ENCODE measurements at regions not wholly inside any gene's neighbourhood (a gene's known extent, or its start where the extent isn't known, plus 50 kb on each side); places are given as distances from the start of the nearest gene placed in this dataset.
A peak's percentile ranks its signal among the peaks of the same experiment; 100 is the strongest.

GRCh38 chr14:106840258-106840657 is 1313.9 kb downstream of the TMEM121 start:
- no peak for DNase-seq (ENCODE audit: low spot score)

GRCh38 chr14:106840991-106841390 is 1314.6 kb downstream of the TMEM121 start:
- no peak for DNase-seq (ENCODE audit: low spot score)

DNA sequence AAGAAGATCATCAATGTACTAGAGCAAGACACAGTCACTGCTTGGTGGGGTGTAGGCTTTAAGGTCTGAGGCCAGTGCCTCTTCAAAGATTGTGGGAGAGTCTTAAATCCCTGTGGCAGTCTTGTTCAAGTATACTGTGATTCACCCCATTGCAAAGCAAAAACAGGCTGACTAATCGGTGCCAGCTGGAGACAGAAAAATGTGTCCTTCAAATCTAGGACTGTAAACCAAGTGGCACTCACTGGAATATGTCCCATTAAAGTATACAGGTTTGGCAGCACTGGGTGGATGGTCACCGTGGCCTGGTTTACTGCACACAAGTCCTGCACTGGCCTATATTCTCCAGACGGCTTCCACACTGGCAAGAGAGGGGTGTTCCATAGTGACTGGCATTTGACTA is 1315.3 kb downstream of the TMEM121 start:
- DNase-seq (ENCODE audit: low spot score): no peak

- DNase-seq (ENCODE audit: low spot score): peak; percentile 53
These were observed 1316.3 kb downstream of the TMEM121 start for GRCh38 chr14:106842687-106843086.

GRCh38 chr14:106843386-106843785 is 1317.0 kb downstream of the TMEM121 start:
- DNase-seq (ENCODE audit: low spot score): no peak

DNA sequence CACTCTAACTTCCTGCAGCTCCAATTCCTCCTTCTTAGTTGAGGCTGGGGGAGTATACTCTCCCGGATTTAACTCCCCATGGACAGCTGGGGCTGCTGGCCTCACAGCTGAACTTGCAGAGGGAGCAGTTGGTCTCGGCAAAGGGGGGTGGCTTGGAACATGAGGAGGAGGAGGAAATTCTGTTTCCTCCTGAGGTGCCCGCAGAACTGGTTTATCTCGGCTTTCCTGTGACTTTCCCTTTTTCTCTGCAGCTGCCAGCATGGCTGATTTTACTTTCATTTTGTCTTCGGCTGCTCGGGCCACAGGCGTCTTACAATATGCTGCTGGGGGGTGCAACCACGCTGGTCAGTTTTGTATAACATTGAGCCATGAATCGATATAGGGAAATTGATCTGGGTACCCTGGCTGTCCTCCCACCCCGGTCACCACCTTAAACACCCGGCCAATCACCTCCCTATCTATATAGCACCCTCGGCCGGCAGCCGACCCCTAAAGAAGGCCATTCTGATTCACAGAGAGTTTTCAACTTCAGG is 1317.6 kb downstream of the TMEM121 start:
- peak; percentile 65 for DNase-seq (ENCODE audit: low spot score)

GRCh38 chr14:106844608-106845285 is 1318.4 kb downstream of the TMEM121 start:
- peak; percentile 51 for DNase-seq (ENCODE audit: low spot score)

DNA sequence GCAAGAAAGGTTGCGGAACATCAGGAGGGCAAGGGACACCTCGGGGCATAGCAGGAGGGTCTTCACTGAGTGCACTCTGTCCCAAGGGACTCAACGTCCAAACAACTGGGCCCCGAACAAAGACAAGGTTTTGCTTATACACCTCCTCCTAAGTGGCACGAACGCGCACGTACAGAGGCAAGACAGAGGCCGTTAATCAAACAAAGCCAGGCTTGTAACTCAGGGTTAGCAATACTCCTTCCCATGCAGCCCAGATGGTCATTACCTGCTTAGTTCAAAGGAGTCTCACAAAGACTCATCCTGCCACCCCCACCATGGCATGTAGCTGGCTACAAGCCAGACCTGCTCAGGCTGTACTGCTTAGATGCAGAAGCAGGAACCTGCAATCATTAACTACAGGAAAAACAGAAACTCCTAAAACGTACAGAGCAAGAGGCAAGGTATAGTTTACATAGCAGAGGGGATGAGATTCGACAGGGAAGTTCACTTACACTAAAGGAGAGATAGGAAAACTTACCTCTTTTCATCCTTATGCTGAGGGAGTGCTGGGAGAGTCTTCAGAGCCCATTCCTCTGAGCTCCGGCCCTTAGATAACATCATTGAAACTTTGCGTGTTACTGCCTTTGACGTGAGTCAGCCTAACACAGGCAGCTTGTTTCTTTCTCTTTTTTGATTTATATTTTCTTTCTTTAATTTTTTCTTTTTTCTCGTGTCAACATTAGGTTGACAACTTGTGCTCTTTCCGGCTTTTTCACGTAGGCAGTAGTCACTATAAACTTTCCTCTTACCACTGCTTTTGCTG is 1319.1 kb downstream of the TMEM121 start:
- DNase-seq (ENCODE audit: low spot score): peak; percentile 94

- no peak for DNase-seq (ENCODE audit: low spot score)
These were observed 1319.8 kb downstream of the TMEM121 start for GRCh38 chr14:106846218-106846617.

DNA sequence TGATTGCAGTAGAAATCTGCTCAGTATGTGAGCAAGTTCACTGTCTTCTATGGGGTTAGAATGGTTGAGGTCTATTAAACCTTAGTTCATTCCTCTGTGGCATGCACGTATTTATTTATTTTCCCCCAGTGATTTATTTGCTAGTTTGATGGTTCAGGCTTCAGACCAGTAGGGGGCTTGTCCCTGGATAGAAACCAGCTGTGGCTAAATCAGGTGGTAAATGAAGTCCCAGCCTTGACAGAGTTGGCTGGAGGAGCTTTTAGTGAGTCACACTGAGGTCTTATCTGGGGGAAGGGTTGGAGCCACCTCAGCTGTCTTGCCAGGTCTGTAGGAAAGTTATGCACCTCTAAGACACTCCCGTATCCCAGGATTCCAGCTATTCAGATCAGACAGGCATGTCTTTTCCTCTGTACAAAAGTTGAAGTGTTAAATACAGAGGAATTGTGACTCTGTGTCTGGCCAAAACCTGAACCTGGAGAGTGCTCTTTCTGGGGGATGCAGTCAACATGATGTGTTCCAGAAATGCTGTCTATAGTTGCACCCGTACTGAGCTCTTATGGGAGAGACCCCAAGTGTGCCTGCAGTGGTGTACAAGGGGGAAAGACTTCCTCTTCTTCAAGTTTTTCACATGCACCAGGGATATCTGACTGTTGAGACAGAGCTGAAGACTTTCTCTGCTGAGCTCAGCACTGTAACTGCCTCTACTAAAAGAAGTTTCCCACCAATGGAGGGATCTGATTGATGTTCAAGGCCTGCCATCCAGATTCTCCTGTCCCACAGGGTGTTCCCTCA is 1322.1 kb downstream of the TMEM121 start:
- peak; percentile 78 for DNase-seq (ENCODE audit: low spot score)

- no peak for DNase-seq (ENCODE audit: low spot score)
These were observed 1324.8 kb downstream of the TMEM121 start for GRCh38 chr14:106850913-106851825.

DNA sequence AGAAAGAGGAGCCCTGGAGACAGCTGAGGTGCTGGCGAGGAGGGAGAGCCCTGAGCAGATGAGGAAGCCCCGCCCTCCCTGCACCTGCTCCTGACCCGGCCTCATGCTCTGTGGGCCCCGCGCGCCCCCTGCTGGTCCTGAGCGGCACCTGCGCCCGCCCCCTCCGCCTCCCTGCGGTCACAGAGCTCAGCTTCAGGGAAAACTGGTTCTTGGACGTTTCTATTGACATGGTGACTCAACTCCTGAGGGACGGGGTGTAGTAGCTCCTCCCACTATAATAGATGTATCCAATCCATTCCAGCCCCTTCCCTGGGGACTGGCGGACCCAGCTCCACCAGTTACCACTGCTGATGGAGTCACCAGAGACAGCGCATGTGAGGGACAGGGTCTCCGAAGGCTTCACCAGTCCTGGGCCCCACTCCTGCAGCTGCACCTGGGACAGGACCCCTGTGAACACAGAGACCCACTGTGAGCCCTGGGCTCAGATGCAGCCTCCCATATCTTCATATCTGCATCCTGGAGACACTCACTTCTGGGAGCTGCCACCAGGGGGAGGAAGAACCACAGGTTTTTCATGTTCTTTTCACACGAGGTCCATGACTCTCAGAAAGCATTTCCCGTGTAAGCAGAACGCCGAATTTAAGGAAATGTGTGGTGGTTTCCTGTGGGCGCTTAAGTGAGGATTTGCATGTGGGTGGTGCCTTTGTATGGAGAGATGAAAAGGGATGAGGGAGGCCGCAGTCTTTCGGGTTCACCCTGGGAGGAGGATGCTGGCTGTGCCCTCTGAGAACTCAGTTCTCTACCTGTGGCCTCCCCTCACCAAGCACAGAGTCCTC is 1346.4 kb downstream of the TMEM121 start:
- peak; percentile 89 for DNase-seq (ENCODE audit: low spot score)

GRCh38 chr14:106874350-106874749 is 1348.0 kb downstream of the TMEM121 start:
- DNase-seq (ENCODE audit: low spot score): no peak

- DNase-seq (ENCODE audit: low spot score): no peak
These were observed 1349.1 kb downstream of the TMEM121 start for GRCh38 chr14:106875503-106875902.

DNA sequence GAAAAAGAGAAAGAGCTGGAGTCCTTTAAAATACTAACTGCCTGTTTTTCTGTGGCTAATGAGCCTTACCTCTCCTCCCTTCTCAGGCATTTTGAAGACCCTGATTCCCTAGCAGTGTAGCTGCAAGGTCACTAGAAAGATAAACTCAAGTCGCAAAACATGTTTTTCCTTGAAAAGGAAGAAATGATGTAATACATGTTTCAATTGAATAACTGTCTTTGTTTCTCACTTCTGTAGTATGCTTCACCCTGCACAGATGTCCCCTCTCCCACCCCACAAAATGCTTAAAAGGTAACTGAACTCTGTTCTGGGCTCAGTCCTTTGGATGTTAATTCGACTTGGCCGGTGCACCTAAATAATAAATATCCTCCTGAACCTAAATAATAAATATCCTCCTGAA is 1350.3 kb downstream of the TMEM121 start:
- no peak for DNase-seq (ENCODE audit: low spot score)

DNA sequence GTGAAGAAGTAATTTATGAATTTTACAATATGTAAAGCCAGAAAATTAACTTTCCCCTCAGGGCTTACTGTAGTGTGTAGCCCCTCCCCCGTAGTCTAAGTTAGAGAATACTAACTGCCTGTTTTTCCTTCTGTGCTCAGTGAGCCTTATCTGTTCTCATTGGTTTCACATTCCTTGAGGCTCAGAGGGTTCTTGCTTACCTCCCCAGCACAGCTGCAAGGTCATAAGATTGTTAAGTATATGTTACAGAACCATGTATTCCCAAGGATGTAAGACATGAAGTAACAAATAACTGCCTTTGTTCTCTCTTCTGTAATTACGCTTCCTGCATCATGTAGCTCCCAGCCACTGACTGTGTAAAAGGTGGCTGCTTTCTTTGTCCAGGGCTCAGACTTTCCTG is 1351.1 kb downstream of the TMEM121 start:
- no peak for DNase-seq (ENCODE audit: low spot score)

DNA sequence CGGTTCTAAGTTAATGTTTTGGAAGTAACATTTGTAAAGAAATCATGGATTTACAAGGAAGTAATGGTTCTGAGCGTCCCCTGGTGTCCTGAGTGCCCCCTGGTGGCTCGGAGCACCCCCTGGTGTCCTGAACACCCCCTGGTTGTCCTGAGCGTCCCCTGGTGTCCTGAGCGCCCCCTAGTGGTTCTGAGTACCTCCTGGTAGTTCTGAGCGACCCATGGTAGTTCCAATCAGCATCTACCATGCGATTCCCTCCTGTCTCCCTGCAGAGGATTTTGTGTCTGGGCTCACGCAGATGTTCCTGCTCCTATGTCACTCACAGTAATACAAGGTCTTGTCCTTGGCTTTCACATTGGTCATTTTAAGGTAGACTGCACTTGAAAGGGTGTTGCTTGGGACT is 1352.9 kb downstream of the TMEM121 start:
- peak; percentile 68 for DNase-seq (ENCODE audit: low spot score)

GRCh38 chr14:106883218-106883692 is 1356.9 kb downstream of the TMEM121 start:
- no peak for DNase-seq (ENCODE audit: low spot score)
